ENCODE measurements at regions not wholly inside any gene's neighbourhood (a gene's known extent, or its start where the extent isn't known, plus 50 kb on each side); places are given as distances from the start of the nearest gene placed in this dataset.
"Not testable (repeated sequence)": the region's sequence is repeated elsewhere in the genome, so short reads cannot be mapped to it uniquely, and the experiment has no call there.

DNA sequence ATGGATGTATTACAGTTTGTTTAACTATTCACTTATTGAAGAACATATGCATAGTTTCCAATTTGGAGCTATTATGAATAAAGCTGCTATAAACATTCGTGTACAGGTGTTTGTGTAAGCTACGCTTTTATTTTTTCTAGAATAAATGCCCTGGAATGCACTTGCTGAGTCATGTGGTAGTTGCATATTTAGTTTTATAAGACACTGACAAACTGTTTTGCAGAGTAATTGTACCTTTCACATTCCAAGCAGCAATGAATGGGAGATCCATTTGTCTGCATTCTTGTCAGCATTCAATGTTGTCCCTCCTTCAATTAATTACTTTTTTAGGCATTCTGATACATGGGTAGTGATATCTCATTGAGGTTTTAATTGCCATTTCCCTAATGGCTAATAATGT, 373.6 kb upstream of the GHITM start:
- no peak overlapping the region for H3K4me2 ChIP-seq (ENCODE audit: low read length)
- no peak overlapping the region for H3K18ac ChIP-seq (ENCODE audit: low read length)
- H3K27me3 ChIP-seq (ENCODE audit: insufficient read depth, low read length, poor library complexity): no peaks in the 10 kb centered on the region
- H3K4ac ChIP-seq (ENCODE audit: low read depth, low read length): no peak overlapping the region
- no peak overlapping the region for H3K56ac ChIP-seq (ENCODE audit: low read length)
- H4K5ac ChIP-seq (ENCODE audit: low read length): no peak overlapping the region
- H3K4me1 ChIP-seq (ENCODE audit: control insufficient read depth, low read depth, low read length): no peaks in the 10 kb centered on the region
- no peak overlapping the region for H3K9ac ChIP-seq (ENCODE audit: low read length)
- no peaks in the 10 kb centered on the region for H3K79me2 ChIP-seq (ENCODE audit: control insufficient read depth, insufficient read depth, low read length)
- no peaks in the 10 kb centered on the region for H3K79me1 ChIP-seq (ENCODE audit: low read length)
- H2BK15ac ChIP-seq (replicated peaks; ENCODE audit: low read depth): no peak overlapping the region
- no peak overlapping the region for H2BK5ac ChIP-seq (ENCODE audit: low read length)
- no peaks in the 10 kb centered on the region for H3K36me3 ChIP-seq (ENCODE audit: control insufficient read depth, insufficient read depth, low read length)
- no peak overlapping the region for H3K4me3 ChIP-seq (ENCODE audit: low read length)
- H3K23ac ChIP-seq (ENCODE audit: low read length): no peak overlapping the region
- no peak overlapping the region for H2AK5ac ChIP-seq (ENCODE audit: low read length)
- no peak overlapping the region for H2BK120ac ChIP-seq (ENCODE audit: low read depth, low read length)
- no CpG with 5 or more reads among the region's 2 CpGs for WGBS (ENCODE audit: extremely low coverage, insufficient coverage, low lambda C conversion rate)
- no peak overlapping the region for H3K27ac ChIP-seq (ENCODE audit: low read depth, low read length)
- no peak for DNase-seq
- no peak overlapping the region for H4K8ac ChIP-seq (ENCODE audit: low read depth, low read length)

DNA sequence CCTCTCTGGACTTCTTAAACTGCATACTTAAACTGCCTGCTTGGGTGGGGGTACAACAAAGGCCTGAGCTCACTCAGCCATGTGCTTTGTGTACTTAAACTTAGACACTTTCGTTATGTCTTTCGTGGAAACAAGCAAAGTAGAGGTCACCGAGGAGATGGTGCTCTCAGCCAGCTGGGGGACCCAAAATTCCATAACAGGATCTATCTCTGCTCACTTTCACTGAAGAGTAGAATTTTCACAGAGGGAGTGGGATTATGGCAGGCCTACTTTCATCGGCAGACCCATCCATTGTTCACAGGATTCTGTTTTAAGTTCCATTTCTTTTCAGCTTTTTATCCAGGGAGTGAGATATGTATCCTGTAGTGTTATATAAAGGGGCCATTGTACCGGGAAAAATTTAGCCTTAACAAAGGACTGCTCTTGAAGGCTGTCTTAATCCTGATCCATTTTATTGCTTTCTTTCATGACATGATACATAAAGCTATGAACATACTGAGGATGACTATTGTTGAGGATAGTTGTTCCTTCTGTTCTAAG, 370.0 kb upstream of the GHITM start:
- Histone ChIP-seq H3K56ac (ENCODE audit: low read length) (no peak overlapping the region), H2AK5ac (ENCODE audit: low read length) (no peak overlapping the region), H3K27me3 (ENCODE audit: insufficient read depth, low read length, poor library complexity) (no peaks in the 10 kb centered on the region), H2BK120ac (ENCODE audit: low read depth, low read length) (no peak overlapping the region), H3K4me1 (ENCODE audit: control insufficient read depth, low read depth, low read length) (no peaks in the 10 kb centered on the region), H3K4me2 (ENCODE audit: low read length) (no peak overlapping the region), H3K79me2 (ENCODE audit: control insufficient read depth, insufficient read depth, low read length) (no peaks in the 10 kb centered on the region), H4K8ac (ENCODE audit: low read depth, low read length) (no peak overlapping the region), H2BK15ac (replicated peaks; ENCODE audit: low read depth) (no peak overlapping the region), H3K36me3 (ENCODE audit: control insufficient read depth, insufficient read depth, low read length) (no peaks in the 10 kb centered on the region), H3K23ac (ENCODE audit: low read length) (no peak overlapping the region), H2BK5ac (ENCODE audit: low read length) (no peak overlapping the region), H3K9ac (ENCODE audit: low read length) (no peak overlapping the region), H3K27ac (ENCODE audit: low read depth, low read length) (no peak overlapping the region), H3K4ac (ENCODE audit: low read depth, low read length) (no peak overlapping the region), H3K79me1 (ENCODE audit: low read length) (no peaks in the 10 kb centered on the region), H3K18ac (ENCODE audit: low read length) (no peak overlapping the region), H3K4me3 (ENCODE audit: low read length) (no peak overlapping the region), H4K5ac (ENCODE audit: low read length) (no peak overlapping the region)
- no CpG with 5 or more reads among the region's 5 CpGs for WGBS (ENCODE audit: extremely low coverage, insufficient coverage, low lambda C conversion rate)
- DNase-seq: no peak

DNA sequence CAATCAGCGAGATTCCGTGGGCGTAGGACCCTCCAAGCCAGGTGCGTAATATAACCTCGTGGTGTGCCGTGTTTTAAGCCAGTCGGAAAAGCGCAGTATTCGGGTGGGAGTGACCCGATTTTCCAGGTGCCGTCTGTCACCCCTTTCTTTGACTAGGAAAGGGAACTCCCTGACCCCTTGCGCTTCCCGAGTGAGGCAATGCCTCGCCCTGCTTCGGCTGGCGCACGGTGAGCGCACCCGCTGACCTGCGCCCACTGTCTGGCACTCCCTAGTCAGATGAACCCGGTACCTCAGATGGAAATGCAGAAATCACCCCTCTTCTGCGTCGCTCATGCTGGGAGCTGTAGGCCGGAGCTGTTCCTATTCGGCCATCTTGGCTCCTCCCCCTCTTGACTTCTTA, 352.6 kb upstream of the GHITM start:
- WGBS (ENCODE audit: extremely low coverage, insufficient coverage, low lambda C conversion rate): no CpG with 5 or more reads among the region's 25 CpGs
- H4K5ac ChIP-seq (ENCODE audit: low read length): not testable (repeated sequence)

DNA sequence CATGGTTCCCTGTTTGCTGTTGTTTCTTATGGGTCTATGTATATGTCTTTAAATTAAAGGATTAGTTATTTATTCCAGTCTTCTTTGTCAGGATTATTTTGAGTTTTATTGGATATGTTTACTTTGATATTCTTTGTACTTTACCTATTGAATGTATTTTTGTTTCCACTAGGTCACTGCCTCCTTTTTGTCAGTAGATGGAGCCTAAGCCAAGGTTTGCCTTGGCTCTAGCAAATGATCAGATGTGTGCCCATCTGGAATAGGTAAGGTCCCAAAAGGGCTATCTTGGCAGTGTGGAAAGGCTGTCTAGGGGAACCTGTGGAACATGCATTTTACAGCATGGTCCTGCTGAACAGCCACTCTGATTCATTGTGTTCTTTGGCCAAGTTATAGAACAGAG, 337.3 kb upstream of the GHITM start:
- H3K79me1 ChIP-seq (ENCODE audit: low read length): no peaks in the 10 kb centered on the region
- H3K9ac ChIP-seq (ENCODE audit: low read length): no peak overlapping the region
- no peak overlapping the region for H3K4me3 ChIP-seq (ENCODE audit: low read length)
- H3K36me3 ChIP-seq (ENCODE audit: control insufficient read depth, insufficient read depth, low read length): no peaks in the 10 kb centered on the region
- no peak overlapping the region for H3K56ac ChIP-seq (ENCODE audit: low read length)
- no peak overlapping the region for H2BK15ac ChIP-seq (replicated peaks; ENCODE audit: low read depth)
- H3K23ac ChIP-seq (ENCODE audit: low read length): no peak overlapping the region
- no peak overlapping the region for H3K18ac ChIP-seq (ENCODE audit: low read length)
- no peak overlapping the region for H2BK5ac ChIP-seq (ENCODE audit: low read length)
- no peak overlapping the region for H4K5ac ChIP-seq (ENCODE audit: low read length)
- H3K4me2 ChIP-seq (ENCODE audit: low read length): no peak overlapping the region
- no peak overlapping the region for H2BK120ac ChIP-seq (ENCODE audit: low read depth, low read length)
- no peaks in the 10 kb centered on the region for H3K27me3 ChIP-seq (ENCODE audit: insufficient read depth, low read length, poor library complexity)
- peak; percentile 34 for DNase-seq
- H2AK5ac ChIP-seq (ENCODE audit: low read length): no peak overlapping the region
- no peak overlapping the region for H3K27ac ChIP-seq (ENCODE audit: low read depth, low read length)
- no peaks in the 10 kb centered on the region for H3K79me2 ChIP-seq (ENCODE audit: control insufficient read depth, insufficient read depth, low read length)
- H3K4ac ChIP-seq (ENCODE audit: low read depth, low read length): no peak overlapping the region
- no peak overlapping the region for H4K8ac ChIP-seq (ENCODE audit: low read depth, low read length)
- no peaks in the 10 kb centered on the region for H3K4me1 ChIP-seq (ENCODE audit: control insufficient read depth, low read depth, low read length)

More for the DNA sequence above, 352.6 kb upstream of the GHITM start:
- not testable (repeated sequence) for H3K4me2 ChIP-seq (ENCODE audit: low read length); H3K4me1 ChIP-seq (ENCODE audit: control insufficient read depth, low read depth, low read length); H2BK15ac ChIP-seq (replicated peaks; ENCODE audit: low read depth); H3K9ac ChIP-seq (ENCODE audit: low read length); H3K27me3 ChIP-seq (ENCODE audit: insufficient read depth, low read length, poor library complexity); H2BK120ac ChIP-seq (ENCODE audit: low read depth, low read length); H3K27ac ChIP-seq (ENCODE audit: low read depth, low read length); H4K8ac ChIP-seq (ENCODE audit: low read depth, low read length); H3K4me3 ChIP-seq (ENCODE audit: low read length); H3K36me3 ChIP-seq (ENCODE audit: control insufficient read depth, insufficient read depth, low read length); H2AK5ac ChIP-seq (ENCODE audit: low read length); H3K79me2 ChIP-seq (ENCODE audit: control insufficient read depth, insufficient read depth, low read length); DNase-seq; H3K79me1 ChIP-seq (ENCODE audit: low read length); H3K18ac ChIP-seq (ENCODE audit: low read length); H3K23ac ChIP-seq (ENCODE audit: low read length); H2BK5ac ChIP-seq (ENCODE audit: low read length)
- Histone ChIP-seq H3K4ac (ENCODE audit: low read depth, low read length) (peak overlapping the region; percentile 36), H3K56ac (ENCODE audit: low read length) (peak overlapping the region; percentile 34)

DNA sequence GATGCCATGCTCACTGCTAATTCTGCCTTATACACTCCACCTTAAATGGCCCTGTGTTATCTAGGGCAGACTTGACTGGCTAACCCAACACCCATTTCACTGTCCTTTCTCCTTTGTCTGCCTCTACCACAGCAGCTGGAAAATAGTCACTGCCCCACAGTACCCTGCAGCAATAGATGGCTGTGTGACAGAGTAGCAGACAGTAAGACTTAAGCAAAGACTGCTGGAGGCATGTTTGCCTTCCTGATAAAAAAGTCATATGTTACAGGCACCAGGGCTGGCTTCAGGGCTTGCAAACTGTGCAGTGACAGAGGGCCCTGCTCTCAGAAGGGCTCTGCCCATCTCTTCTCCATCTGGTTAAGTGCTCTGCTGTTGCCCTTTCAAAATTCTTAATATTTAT, 332.6 kb upstream of the GHITM start:
- Histone ChIP-seq H3K18ac (ENCODE audit: low read length) (no peak overlapping the region), H3K9ac (ENCODE audit: low read length) (no peak overlapping the region), H2BK15ac (replicated peaks; ENCODE audit: low read depth) (no peak overlapping the region), H4K5ac (ENCODE audit: low read length) (no peak overlapping the region), H3K4me1 (ENCODE audit: control insufficient read depth, low read depth, low read length) (no peaks in the 10 kb centered on the region), H2AK5ac (ENCODE audit: low read length) (no peak overlapping the region), H3K79me1 (ENCODE audit: low read length) (no peaks in the 10 kb centered on the region), H3K36me3 (ENCODE audit: control insufficient read depth, insufficient read depth, low read length) (no peaks in the 10 kb centered on the region), H3K27me3 (ENCODE audit: insufficient read depth, low read length, poor library complexity) (no peaks in the 10 kb centered on the region), H3K4me3 (ENCODE audit: low read length) (no peak overlapping the region), H3K79me2 (ENCODE audit: control insufficient read depth, insufficient read depth, low read length) (no peaks in the 10 kb centered on the region), H3K27ac (ENCODE audit: low read depth, low read length) (no peak overlapping the region), H3K4ac (ENCODE audit: low read depth, low read length) (no peak overlapping the region), H4K8ac (ENCODE audit: low read depth, low read length) (no peak overlapping the region), H2BK120ac (ENCODE audit: low read depth, low read length) (no peak overlapping the region), H3K4me2 (ENCODE audit: low read length) (no peak overlapping the region), H2BK5ac (ENCODE audit: low read length) (no peak overlapping the region), H3K56ac (ENCODE audit: low read length) (no peak overlapping the region), H3K23ac (ENCODE audit: low read length) (no peak overlapping the region)
- no peak for DNase-seq

DNA sequence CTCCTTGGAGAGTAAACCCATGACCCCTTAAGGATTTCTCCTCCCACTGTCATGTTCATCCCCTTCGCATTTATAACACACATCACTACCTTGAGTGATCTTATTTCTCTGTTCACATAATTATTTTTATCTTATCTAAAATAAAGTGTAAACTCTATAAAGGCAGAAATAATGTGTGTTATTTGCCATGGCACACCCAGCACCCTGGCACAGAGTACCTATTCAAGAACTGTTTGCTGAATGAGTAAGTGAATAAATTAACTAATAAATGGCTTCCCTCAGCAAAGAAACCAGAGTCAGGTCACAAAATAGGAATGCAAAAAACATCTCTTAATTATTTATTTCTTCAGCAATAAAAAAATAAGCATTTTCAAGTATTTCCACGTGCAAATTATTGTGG, 330.3 kb upstream of the GHITM start:
- H3K27ac ChIP-seq (ENCODE audit: low read depth, low read length): no peak overlapping the region

More for the DNA sequence above, 330.3 kb upstream of the GHITM start:
- no peak overlapping the region for H2BK120ac ChIP-seq (ENCODE audit: low read depth, low read length)
- H3K4me3 ChIP-seq (ENCODE audit: low read length): no peak overlapping the region
- no peak overlapping the region for H2BK5ac ChIP-seq (ENCODE audit: low read length)
- H3K36me3 ChIP-seq (ENCODE audit: control insufficient read depth, insufficient read depth, low read length): no peaks in the 10 kb centered on the region
- H4K5ac ChIP-seq (ENCODE audit: low read length): no peak overlapping the region
- H3K18ac ChIP-seq (ENCODE audit: low read length): no peak overlapping the region
- H3K4me1 ChIP-seq (ENCODE audit: control insufficient read depth, low read depth, low read length): no peaks in the 10 kb centered on the region
- H4K8ac ChIP-seq (ENCODE audit: low read depth, low read length): no peak overlapping the region
- no peak overlapping the region for H2BK15ac ChIP-seq (replicated peaks; ENCODE audit: low read depth)
- H3K27me3 ChIP-seq (ENCODE audit: insufficient read depth, low read length, poor library complexity): no peaks in the 10 kb centered on the region
- no peak overlapping the region for H3K56ac ChIP-seq (ENCODE audit: low read length)
- 100% methylated on average over 1 of the region's 2 CpGs for WGBS (ENCODE audit: extremely low coverage, insufficient coverage, low lambda C conversion rate)
- no peak overlapping the region for H3K9ac ChIP-seq (ENCODE audit: low read length)
- DNase-seq: no peak
- H3K23ac ChIP-seq (ENCODE audit: low read length): no peak overlapping the region
- H2AK5ac ChIP-seq (ENCODE audit: low read length): no peak overlapping the region
- no peak overlapping the region for H3K4ac ChIP-seq (ENCODE audit: low read depth, low read length)
- no peaks in the 10 kb centered on the region for H3K79me1 ChIP-seq (ENCODE audit: low read length)
- no peaks in the 10 kb centered on the region for H3K79me2 ChIP-seq (ENCODE audit: control insufficient read depth, insufficient read depth, low read length)
- H3K4me2 ChIP-seq (ENCODE audit: low read length): no peak overlapping the region

Data from mesendoderm (in vitro differentiated cells).